Spleen (tissue), 11 donors: ENCODE measurements at regions not wholly inside any gene's neighbourhood (a gene's known extent, or its start where the extent isn't known, plus 50 kb on each side); places are given as distances from the start of the nearest gene placed in this dataset.

Experiments
- DNase-seq: peaks from one replicate; pipeline ENCODE4 v3.0.0-alpha.2; 2020
- H3K27ac ChIP-seq, 8 donors: fragments of 200-600 bp; sonication (generic) in 7 of 8; 1 replicate in 4 of 8; 2 replicates in 4 of 8; pipeline versions ENCODE4 v1.5.0 to v1.8.0; 2016 to 2021; ENCODE audit warnings: inconsistent platforms in 4 of 8, mild to moderate bottlenecking in 4 of 8, moderate library complexity in 1 of 8
- H3K27me3 ChIP-seq, 7 donors: fragments of 200-600 bp; sonication (generic) in 6 of 7; replicated peaks in 1 of 7; 1 replicate in 4 of 7; 2 replicates in 3 of 7; pipeline versions ENCODE4 v1.5.0 to v1.8.0; 2016 to 2021; ENCODE audit warnings: inconsistent platforms in 3 of 7, mild to moderate bottlenecking in 1 of 7
- H3K36me3 ChIP-seq, 6 donors: fragments of 200-600 bp; sonication (generic) in 5 of 6; 1 replicate in 4 of 6; 2 replicates in 2 of 6; pipeline versions ENCODE4 v1.5.0 to v1.8.0; 2016 to 2021; ENCODE audit warnings: inconsistent platforms in 2 of 6
- H3K4me1 ChIP-seq, 6 donors: fragments of 200-600 bp; sonication (generic) in 5 of 6; 1 replicate in 3 of 6; 2 replicates in 3 of 6; pipeline versions ENCODE4 v1.5.0 to v1.8.0; 2016 to 2021; ENCODE audit warnings: inconsistent platforms in 3 of 6
- H3K4me3 ChIP-seq, 8 donors: fragments of 200-600 bp; sonication (generic) in 7 of 8; 1 replicate in 4 of 8; 2 replicates in 4 of 8; pipeline versions ENCODE4 v1.5.0 to v1.8.0; 2016 to 2021; ENCODE audit warnings: inconsistent platforms in 4 of 8, mild to moderate bottlenecking in 4 of 8, moderate library complexity in 2 of 8
- H3K9me3 ChIP-seq, 8 donors: fragments of 200-600 bp; sonication (generic) in 7 of 8; 1 replicate in 4 of 8; 2 replicates in 4 of 8; pipeline versions ENCODE4 v1.5.0 to v1.8.0; 2016 to 2021; ENCODE audit warnings: inconsistent platforms in 4 of 8
- POLR2A ChIP-seq, 3 donors: fragments of 450-650 bp; IDR thresholded peaks; one replicate each; pipeline ENCODE4 v1.5.1; 2017; ENCODE audit warnings: antibody characterized with exemption in 3 of 3, mild to moderate bottlenecking in 1 of 3
- POLR2AphosphoS5 ChIP-seq, 3 donors: sonication (generic); formaldehyde crosslinking; IDR thresholded peaks; one replicate each; pipeline ENCODE4 v1.5.1; 2017; ENCODE audit warnings: antibody characterized with exemption in 3 of 3
- WGBS, 5 donors: extraction: QIAGEN DNeasy Blood & Tissue Kit in 3 of 5; methylation state at CpG; one replicate each; pipeline versions ENCODE4 v1.1.5 to v1.1.7; 2013 to 2018; 5-methylcytosine and 5-hydroxymethylcytosine counted together
- intact Hi-C: fragments of 100-400 bp; cut with DNase I; formaldehyde crosslinking; loops from one replicate; pipeline ENCODE4 v1.15.0; 2023; ENCODE audit warnings: low total_unique reads
- TF ChIP-seq, protein P1 (sequence below), 11 experiments: fragments of 200-600 bp in 7 of 11; fragments of 450-650 bp in 4 of 11; sonication (generic) in 4 of 11; IDR thresholded peaks in 8 of 11; conservative IDR thresholded peaks in 3 of 11; 1 replicate in 7 of 11; 2 replicates in 4 of 11; pipeline versions ENCODE4 v1.4.0 to v1.8.0; 2016 to 2021; ENCODE audit warnings: antibody characterized with exemption in 11 of 11, inconsistent platforms in 4 of 11, mild to moderate bottlenecking in 1 of 11
- donor health status: healthy with polysubstance abuse.
- donor health status: DM: no; HTN: no; CAD: no; lungs with moderate emphysema.
- donor health status: DM: no; HTN: no; CAD: no.
- donor health status: Bipolar disorder and iron deficiency.
- donor health status: healthy.
- donor health status: DM: no; HTN: no; CAD: no.
- donor health status: DM: yes; HTN: yes; CAD: no.

DNA sequence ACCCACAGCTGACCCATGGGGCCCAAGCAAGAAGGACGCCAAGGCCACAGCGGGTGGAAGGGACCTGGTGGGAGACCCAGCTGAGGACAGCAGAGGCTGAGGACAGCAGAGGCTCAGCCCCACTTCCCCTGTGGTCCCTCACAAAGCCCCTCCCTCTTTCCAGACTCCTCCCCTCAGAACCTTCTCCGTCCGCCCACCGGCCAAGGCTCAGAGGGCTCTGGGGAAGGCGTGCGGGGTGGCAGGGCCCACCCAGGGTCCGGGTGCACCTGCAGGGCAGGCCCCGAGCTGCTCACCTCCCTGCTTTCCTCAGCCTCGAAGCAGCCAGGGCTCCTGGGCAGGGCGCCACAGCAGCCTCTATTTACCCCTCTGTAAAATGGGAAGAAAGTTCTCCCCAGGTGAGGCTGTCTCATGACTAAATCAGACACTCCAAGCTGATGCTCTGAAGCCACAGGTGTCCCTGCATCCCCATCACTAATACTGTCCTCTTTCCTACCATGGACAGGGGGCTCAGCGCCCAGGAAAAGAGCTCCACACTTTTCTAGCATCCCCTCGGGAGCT, 137.9 kb upstream of the PPP1R26 start:
- Histone ChIP-seq H3K4me1 (peaks cover 0 to 6% (median 2%) of the 10 kb centered on the region in 6 donors), H3K9me3 (no peaks in the 10 kb centered on the region), H3K4me3 (no peak overlapping the region), H3K27me3 (peaks cover 0 to 89% (median 26%) of the 10 kb centered on the region in 7 donors), H3K27ac (no peak overlapping the region), H3K36me3 (no peaks in the 10 kb centered on the region)
- peak; percentile 73 for DNase-seq
- TF ChIP-seq, protein P1, sequence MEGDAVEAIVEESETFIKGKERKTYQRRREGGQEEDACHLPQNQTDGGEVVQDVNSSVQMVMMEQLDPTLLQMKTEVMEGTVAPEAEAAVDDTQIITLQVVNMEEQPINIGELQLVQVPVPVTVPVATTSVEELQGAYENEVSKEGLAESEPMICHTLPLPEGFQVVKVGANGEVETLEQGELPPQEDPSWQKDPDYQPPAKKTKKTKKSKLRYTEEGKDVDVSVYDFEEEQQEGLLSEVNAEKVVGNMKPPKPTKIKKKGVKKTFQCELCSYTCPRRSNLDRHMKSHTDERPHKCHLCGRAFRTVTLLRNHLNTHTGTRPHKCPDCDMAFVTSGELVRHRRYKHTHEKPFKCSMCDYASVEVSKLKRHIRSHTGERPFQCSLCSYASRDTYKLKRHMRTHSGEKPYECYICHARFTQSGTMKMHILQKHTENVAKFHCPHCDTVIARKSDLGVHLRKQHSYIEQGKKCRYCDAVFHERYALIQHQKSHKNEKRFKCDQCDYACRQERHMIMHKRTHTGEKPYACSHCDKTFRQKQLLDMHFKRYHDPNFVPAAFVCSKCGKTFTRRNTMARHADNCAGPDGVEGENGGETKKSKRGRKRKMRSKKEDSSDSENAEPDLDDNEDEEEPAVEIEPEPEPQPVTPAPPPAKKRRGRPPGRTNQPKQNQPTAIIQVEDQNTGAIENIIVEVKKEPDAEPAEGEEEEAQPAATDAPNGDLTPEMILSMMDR (IDR thresholded peaks at IDR 0.05 in 8 of 11, conservative IDR thresholded peaks at IDR 0.05 in 3 of 11), result no peak
- no peak for TF ChIP-seq POLR2AphosphoS5 (IDR thresholded peaks at IDR 0.05)
- TF ChIP-seq POLR2A (IDR thresholded peaks at IDR 0.05), result no peak
- 77 to 83% (median 80%) methylated on average over 8 to 13 of the region's 13 CpGs for WGBS, 5 donors
- intact Hi-C loops, result loop anchor here (5.0 kb wide), 1 partner anchor 254 kb away; the partner anchor contains the start of gene OLFM1

DNA sequence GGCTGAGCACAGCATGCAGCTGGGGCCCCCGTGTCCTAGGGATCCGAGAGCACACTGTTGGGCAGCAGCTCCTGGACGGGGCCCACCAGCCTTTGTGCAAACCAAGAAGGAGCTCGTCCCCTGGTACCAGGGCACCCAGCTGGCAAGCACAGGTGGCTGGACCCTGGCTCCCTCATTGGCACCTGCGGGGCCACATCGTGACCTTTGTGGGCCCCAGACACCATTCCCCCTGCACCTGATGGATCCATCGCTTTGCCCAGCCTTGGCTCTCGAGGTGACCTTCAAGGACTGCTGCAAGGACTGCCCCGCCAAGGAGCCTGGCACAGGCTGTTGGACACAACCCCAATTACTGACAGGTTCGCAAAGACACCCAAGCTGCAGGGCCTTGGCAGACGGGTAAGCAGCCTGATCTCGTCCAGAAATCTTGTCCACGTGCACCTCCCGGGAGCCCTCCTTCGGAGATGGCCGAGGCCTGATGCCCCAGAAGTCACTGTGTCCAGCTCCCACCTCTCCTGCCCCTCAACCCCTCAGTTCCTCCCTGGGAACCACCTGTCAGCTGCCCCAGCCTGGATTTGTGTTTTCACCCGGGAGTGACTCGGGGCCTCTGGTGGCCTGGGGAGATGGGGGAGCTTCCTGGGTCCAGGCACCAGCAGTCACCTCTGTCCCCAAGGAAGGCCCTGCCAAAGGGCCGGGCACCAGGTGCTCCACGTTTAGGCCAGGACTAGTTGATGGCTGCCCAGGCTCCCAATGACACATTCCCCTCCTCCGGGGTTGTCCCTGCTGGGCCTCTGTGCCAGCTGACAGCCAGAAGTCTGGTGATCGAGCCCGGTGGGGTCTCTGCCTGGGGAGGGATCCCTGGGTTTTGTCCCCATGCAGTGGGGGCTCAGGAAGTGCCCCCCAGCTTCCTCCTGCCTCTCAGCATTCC, 137.1 kb upstream of the PPP1R26 start:
- Histone ChIP-seq H3K9me3 (no peaks in the 10 kb centered on the region), H3K27me3 (peaks cover 0 to 97% (median 31%) of the 10 kb centered on the region in 7 donors), H3K27ac (no peak overlapping the region), H3K4me3 (no peak overlapping the region), H3K4me1 (peaks cover 0 to 6% (median 2%) of the 10 kb centered on the region in 6 donors), H3K36me3 (no peaks in the 10 kb centered on the region)
- TF ChIP-seq, protein P1 (IDR thresholded peaks at IDR 0.05 in 8 of 11, conservative IDR thresholded peaks at IDR 0.05 in 3 of 11), result no peak
- TF ChIP-seq POLR2AphosphoS5 (IDR thresholded peaks at IDR 0.05) (no peak), POLR2A (IDR thresholded peaks at IDR 0.05) (no peak)
- peak; percentile 68 for DNase-seq
- 71 to 84% (median 75%) methylated on average over 10 to 23 of the region's 23 CpGs for WGBS, 5 donors
- intact Hi-C loops, result loop anchor here (5.0 kb wide), 1 partner anchor 255 kb away; the partner anchor contains the start of gene OLFM1

DNA sequence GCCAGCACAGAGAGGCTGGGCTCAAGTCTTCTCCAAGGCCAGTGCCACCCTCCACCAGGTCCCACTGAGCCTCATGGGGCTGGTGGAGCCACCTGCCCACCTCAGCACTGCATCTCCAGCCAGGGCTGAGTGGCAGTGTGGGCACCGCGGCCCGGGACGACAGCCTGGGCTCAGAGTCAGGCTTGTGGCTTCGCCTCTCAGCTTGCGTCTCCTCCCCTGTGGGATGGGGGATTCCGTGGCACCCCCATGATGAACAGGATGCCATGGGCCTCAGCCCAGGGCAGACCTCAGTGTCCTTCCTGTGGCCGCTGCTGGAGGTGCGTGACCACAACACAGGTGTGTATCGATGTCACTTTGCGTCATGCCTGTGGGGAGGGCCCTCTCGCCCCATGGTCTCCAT, 136.4 kb upstream of the PPP1R26 start:
- no peaks in the 10 kb centered on the region for H3K9me3 ChIP-seq
- no peaks in the 10 kb centered on the region for H3K36me3 ChIP-seq
- 55 to 83% (median 72%) methylated on average over 8 to 12 of the region's 12 CpGs for WGBS, 5 donors
- H3K4me1 ChIP-seq, result peaks cover 0 to 6% (median 2%) of the 10 kb centered on the region in 6 donors
- H3K4me3 ChIP-seq, result no peak overlapping the region
- no peak overlapping the region for H3K27ac ChIP-seq
- intact Hi-C loops, result loop anchor here (5.0 kb wide), 1 partner anchor 256 kb away; the partner anchor contains the start of gene OLFM1
- H3K27me3 ChIP-seq, result peaks cover 0 to 99% (median 31%) of the 10 kb centered on the region in 7 donors
- peak; percentile 62 for DNase-seq
- TF ChIP-seq, protein P1 (IDR thresholded peaks at IDR 0.05 in 8 of 11, conservative IDR thresholded peaks at IDR 0.05 in 3 of 11), result no peak
- TF ChIP-seq POLR2A (IDR thresholded peaks at IDR 0.05), result no peak
- no peak for TF ChIP-seq POLR2AphosphoS5 (IDR thresholded peaks at IDR 0.05)
